ENCODE measurements at regions not wholly inside any gene's neighbourhood (a gene's known extent, or its start where the extent isn't known, plus 50 kb on each side); places are given as distances from the start of the nearest gene placed in this dataset.

DNA sequence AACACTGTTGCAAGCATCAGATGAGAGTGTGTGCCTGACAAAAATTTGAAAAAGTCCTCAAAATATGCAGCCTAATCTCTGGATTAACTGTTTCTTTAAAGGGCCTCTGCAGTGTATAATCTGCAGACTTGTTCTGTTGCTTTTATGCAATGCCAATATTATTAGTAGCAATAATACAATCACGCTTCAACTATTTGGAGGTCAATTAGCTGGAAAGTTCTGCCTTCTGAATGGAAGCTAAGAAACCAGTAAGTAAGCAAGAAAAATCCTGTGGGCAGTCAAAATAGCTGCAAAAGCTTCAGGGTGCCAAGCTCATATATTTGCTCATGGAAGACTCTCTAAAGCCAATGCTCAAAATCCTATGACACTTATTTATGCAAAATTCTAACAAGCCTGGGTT is 153.2 kb upstream of the NR2F2 start:
- Histone ChIP-seq H2BK5ac (ENCODE audit: low read depth, low read length) (no peak overlapping the region), H2BK15ac (ENCODE audit: low read length) (no peak overlapping the region), H3K36me3 (ENCODE audit: control insufficient read depth in 2 of 4, insufficient read depth in 4 of 4, low read length in 3 of 4) (no peaks in the 10 kb centered on the region), H2BK12ac (ENCODE audit: low read depth, low read length) (no peak overlapping the region), H3K27me3 (replicated peaks in 1 of 4; ENCODE audit: control insufficient read depth in 3 of 4, extremely low read depth in 1 of 4, insufficient read depth in 3 of 4, low read length in 3 of 4) (peaks cover 0 to 1% (median 0%) of the 10 kb centered on the region in 4 experiments; a peak in 1 of 7 replicates), H2BK20ac (ENCODE audit: low read length) (no peak overlapping the region), H3K4me3 (ENCODE audit: extremely low read depth in 1 of 4, insufficient read depth in 2 of 4, low read depth in 3 of 4, low read length in 4 of 4) (no peak overlapping the region), H3K4me1 (replicated peaks in 1 of 4; ENCODE audit: control insufficient read depth in 3 of 4, insufficient read depth in 4 of 4, low read length in 3 of 4) (peaks cover 0 to 9% (median 6%) of the 10 kb centered on the region in 4 experiments; a peak in 4 of 7 replicates), H2AK5ac (ENCODE audit: low read depth, low read length) (no peak overlapping the region), H3K23ac (ENCODE audit: insufficient read length) (no peak overlapping the region), H3K27ac (ENCODE audit: low read depth, low read length) (no peak overlapping the region), H3K4me2 (ENCODE audit: insufficient read depth in 1 of 2, low read depth in 2 of 2, low read length in 2 of 2) (no peak overlapping the region), H4K20me1 (replicated peaks in 1 of 2; ENCODE audit: control insufficient read depth in 1 of 2, insufficient read depth in 2 of 2, low read length in 2 of 2) (no peaks in the 10 kb centered on the region), H3K56ac (replicated peaks; ENCODE audit: insufficient read length, low read depth, low read length) (no peak overlapping the region), H3K79me1 (ENCODE audit: low read depth, low read length) (no peaks in the 10 kb centered on the region), H3K23me2 (ENCODE audit: low read depth, low read length) (no peaks in the 10 kb centered on the region), H4K91ac (replicated peaks; ENCODE audit: insufficient read length, low read length) (no peak overlapping the region), H3K14ac (ENCODE audit: insufficient read length) (no peak overlapping the region), H3K9ac (replicated peaks in 1 of 4; ENCODE audit: extremely low read depth in 1 of 4, low read depth in 3 of 4, low read length in 3 of 4) (no peak overlapping the region), H3K9me3 (ENCODE audit: insufficient read depth in 2 of 2, low read depth in 1 of 2, low read length in 1 of 2) (no peaks in the 10 kb centered on the region), H4K8ac (ENCODE audit: extremely low read depth, insufficient read depth, low read length) (no peak overlapping the region), H2AFZ (ENCODE audit: low read length) (no peak overlapping the region), H3K18ac (ENCODE audit: extremely low read depth, low read length) (no peak overlapping the region), H3K4ac (replicated peaks; ENCODE audit: insufficient read length, low read depth, low read length) (no peak overlapping the region), H4K5ac (ENCODE audit: insufficient read length, low read depth, low read length) (no peak overlapping the region), H2BK120ac (replicated peaks; ENCODE audit: low read depth, low read length) (no peak overlapping the region), H3K79me2 (ENCODE audit: control insufficient read depth in 1 of 2, insufficient read depth in 2 of 2, low read length in 2 of 2) (no peaks in the 10 kb centered on the region)
- 72% methylated on average over 1 of the region's 1 CpG; no CpG with 5 or more reads in 1 of the 2 experiments for WGBS, 2 experiments (ENCODE audit: extremely low coverage in 1 of 2, insufficient coverage in 1 of 2, insufficient read length in 1 of 2, insufficient replicate concordance in 2 of 2, low coverage in 1 of 2, low lambda C conversion rate in 2 of 2, missing lambda C conversion rate in 1 of 2)
- ChIA-PET POLR2A (ENCODE audit: partially characterized antibody) (no interaction called here), CTCF (ENCODE audit: partially characterized antibody) (no interaction called here)
- no peak for FAIRE-seq
- TF ChIP-seq ASH2L (IDR thresholded peaks at IDR 0.05; ENCODE audit: low read length), result no peak
- no peak for TF ChIP-seq SP1 (IDR thresholded peaks at IDR 0.05; ENCODE audit: low read depth, low read length)
- no peak for TF ChIP-seq SRF (IDR thresholded peaks at IDR 0.05; ENCODE audit: low read depth, low read length)
- no peak for TF ChIP-seq SAP30 (IDR thresholded peaks at IDR 0.05; ENCODE audit: insufficient read depth, insufficient replicate concordance, low read length)
- DNase-seq (ENCODE audit: low read depth in 1 of 2, low spot score in 2 of 2), result no peak

Data from H1 (cell line).